A673 (cell line): ENCODE measurements at regions not wholly inside any gene's neighbourhood (a gene's known extent, or its start where the extent isn't known, plus 50 kb on each side); places are given as distances from the start of the nearest gene placed in this dataset.

ENCODE experiments used
- EZH2 ChIP-seq: fragments of 200-600 bp; sonication (generic); IDR thresholded peaks from 2 replicates; pipeline ENCODE4 v1.6.1; 2017; ENCODE audit warnings: borderline replicate concordance, low read depth, mild to moderate bottlenecking, mixed read lengths, antibody characterized with exemption, low read length; ENCODE audit not compliant: poor library complexity, severe bottlenecking
- TF ChIP-seq, protein P1 (sequence below): fragments of 300-800, 200-600 bp; sonication (generic); conservative IDR thresholded peaks from 2 replicates; pipeline ENCODE4 v1.5.1; 2017; ENCODE audit warnings: low read depth, mild to moderate bottlenecking, antibody characterized with exemption, low read length, moderate library complexity, mixed read lengths

GRCh38 chr20:18906046-18906445, 92.5 kb downstream of the SCP2D1 start:
- TF ChIP-seq, protein P1, sequence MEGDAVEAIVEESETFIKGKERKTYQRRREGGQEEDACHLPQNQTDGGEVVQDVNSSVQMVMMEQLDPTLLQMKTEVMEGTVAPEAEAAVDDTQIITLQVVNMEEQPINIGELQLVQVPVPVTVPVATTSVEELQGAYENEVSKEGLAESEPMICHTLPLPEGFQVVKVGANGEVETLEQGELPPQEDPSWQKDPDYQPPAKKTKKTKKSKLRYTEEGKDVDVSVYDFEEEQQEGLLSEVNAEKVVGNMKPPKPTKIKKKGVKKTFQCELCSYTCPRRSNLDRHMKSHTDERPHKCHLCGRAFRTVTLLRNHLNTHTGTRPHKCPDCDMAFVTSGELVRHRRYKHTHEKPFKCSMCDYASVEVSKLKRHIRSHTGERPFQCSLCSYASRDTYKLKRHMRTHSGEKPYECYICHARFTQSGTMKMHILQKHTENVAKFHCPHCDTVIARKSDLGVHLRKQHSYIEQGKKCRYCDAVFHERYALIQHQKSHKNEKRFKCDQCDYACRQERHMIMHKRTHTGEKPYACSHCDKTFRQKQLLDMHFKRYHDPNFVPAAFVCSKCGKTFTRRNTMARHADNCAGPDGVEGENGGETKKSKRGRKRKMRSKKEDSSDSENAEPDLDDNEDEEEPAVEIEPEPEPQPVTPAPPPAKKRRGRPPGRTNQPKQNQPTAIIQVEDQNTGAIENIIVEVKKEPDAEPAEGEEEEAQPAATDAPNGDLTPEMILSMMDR = no peak
- no peak for TF ChIP-seq EZH2
